Psoas muscle (tissue), 7 donors: ENCODE measurements at regions not wholly inside any gene's neighbourhood (a gene's known extent, or its start where the extent isn't known, plus 50 kb on each side); places are given as distances from the start of the nearest gene placed in this dataset.

Source experiments
- ATAC-seq, 4 donors: fragments of 200-7000 bp; cut with Tn5 transposase; one replicate each; pipeline ENCODE4 v1.9.1; 2020; ENCODE audit warnings: moderate library complexity in 3 of 4, mild to moderate bottlenecking in 2 of 4
- DNase-seq, 2 donors: peaks; one replicate each; pipeline ENCODE4 v3.0.0-alpha.2; 2020
- H3K27ac ChIP-seq: fragments of 200-600 bp; one replicate; pipeline ENCODE4 v1.8.0; 2022
- H3K27me3 ChIP-seq, 3 donors: fragments of 200-600 bp in 1 of 3; one replicate each; pipeline versions ENCODE4 v1.6.1 to v1.8.0; 2013 to 2022; ENCODE audit warnings: low read length in 2 of 3, mild to moderate bottlenecking in 2 of 3, moderate library complexity in 1 of 3; ENCODE audit not compliant: insufficient read depth in 3 of 3
- H3K36me3 ChIP-seq, 2 donors: fragments of 200-600 bp in 1 of 2; one replicate each; pipeline versions ENCODE4 v1.6.1 to v1.8.0; 2013 to 2022; ENCODE audit warnings: low read depth in 1 of 2, mild to moderate bottlenecking in 1 of 2, moderate library complexity in 1 of 2; ENCODE audit not compliant: insufficient read depth in 1 of 2
- H3K4me1 ChIP-seq: fragments of 200-600 bp; one replicate; pipeline ENCODE4 v1.8.0; 2022
- H3K4me3 ChIP-seq: fragments of 200-600 bp; one replicate; pipeline ENCODE4 v1.8.0; 2022; ENCODE audit warnings: mild to moderate bottlenecking
- H3K9me3 ChIP-seq: fragments of 200-600 bp; one replicate; pipeline ENCODE4 v1.8.0; 2022
- WGBS, 3 donors: extraction: QIAGEN DNeasy Blood & Tissue Kit; methylation state at CpG; one replicate each; pipeline versions ENCODE4 v1.1.6 to v1.1.7; 2013; 5-methylcytosine and 5-hydroxymethylcytosine counted together
- intact Hi-C, 2 donors: fragments of 100-400 bp; cut with DNase I; formaldehyde crosslinking; loops; one replicate each; pipeline versions ENCODE4 v1.11.0 to v1.14.2; 2022
- TF ChIP-seq, protein P1 (sequence below): fragments of 200-600 bp; IDR thresholded peaks from one replicate; pipeline ENCODE4 v1.8.0; 2022; ENCODE audit warnings: antibody characterized with exemption
- donor health status: healthy with polysubstance abuse.
- donor health status: DM: no; HTN: no; CAD: no; lungs with moderate emphysema.
- donor health status: Bipolar disorder and iron deficiency.
- donor health status: healthy.
- donor health status: DM: yes; HTN: yes; CAD: no.
- donor health status: DM: no; HTN: no; CAD: no.
- donor health status: DM: yes; HTN: yes; CAD: no.

DNA sequence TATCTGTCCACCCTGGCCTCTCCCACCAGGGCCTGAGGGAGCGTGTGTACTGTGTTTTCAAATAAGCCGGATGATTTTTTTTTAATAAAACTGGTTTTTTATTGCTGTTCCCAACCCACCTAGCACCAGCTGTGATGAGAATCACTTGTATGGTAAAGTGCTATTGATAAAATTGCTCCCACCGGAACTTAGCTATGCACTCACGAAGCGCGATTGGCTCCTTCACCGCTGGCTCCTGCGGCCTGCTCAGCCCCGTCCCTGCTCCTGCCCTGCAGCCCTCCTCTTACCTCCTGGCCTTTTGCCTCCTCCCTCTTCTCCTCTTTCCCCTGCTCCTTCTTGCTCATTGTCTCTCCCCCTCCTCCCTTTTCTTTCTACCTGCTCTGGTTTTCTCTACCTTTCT is 183.7 kb downstream of the TLE3 start:
- H3K4me1 ChIP-seq = no peaks in the 10 kb centered on the region
- TF ChIP-seq, protein P1, sequence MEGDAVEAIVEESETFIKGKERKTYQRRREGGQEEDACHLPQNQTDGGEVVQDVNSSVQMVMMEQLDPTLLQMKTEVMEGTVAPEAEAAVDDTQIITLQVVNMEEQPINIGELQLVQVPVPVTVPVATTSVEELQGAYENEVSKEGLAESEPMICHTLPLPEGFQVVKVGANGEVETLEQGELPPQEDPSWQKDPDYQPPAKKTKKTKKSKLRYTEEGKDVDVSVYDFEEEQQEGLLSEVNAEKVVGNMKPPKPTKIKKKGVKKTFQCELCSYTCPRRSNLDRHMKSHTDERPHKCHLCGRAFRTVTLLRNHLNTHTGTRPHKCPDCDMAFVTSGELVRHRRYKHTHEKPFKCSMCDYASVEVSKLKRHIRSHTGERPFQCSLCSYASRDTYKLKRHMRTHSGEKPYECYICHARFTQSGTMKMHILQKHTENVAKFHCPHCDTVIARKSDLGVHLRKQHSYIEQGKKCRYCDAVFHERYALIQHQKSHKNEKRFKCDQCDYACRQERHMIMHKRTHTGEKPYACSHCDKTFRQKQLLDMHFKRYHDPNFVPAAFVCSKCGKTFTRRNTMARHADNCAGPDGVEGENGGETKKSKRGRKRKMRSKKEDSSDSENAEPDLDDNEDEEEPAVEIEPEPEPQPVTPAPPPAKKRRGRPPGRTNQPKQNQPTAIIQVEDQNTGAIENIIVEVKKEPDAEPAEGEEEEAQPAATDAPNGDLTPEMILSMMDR = no peak
- H3K27ac ChIP-seq = no peak overlapping the region
- DNase-seq (no peak), ATAC-seq (no peak)
- H3K36me3 ChIP-seq = no peaks in the 10 kb centered on the region
- no peaks in the 10 kb centered on the region for H3K9me3 ChIP-seq
- 81 to 85% (median 82%) methylated on average over 9 of the region's 9 CpGs for WGBS, 3 donors
- intact Hi-C loops = no loop called here
- no peak overlapping the region for H3K4me3 ChIP-seq
- H3K27me3 ChIP-seq = no peaks in the 10 kb centered on the region

DNA sequence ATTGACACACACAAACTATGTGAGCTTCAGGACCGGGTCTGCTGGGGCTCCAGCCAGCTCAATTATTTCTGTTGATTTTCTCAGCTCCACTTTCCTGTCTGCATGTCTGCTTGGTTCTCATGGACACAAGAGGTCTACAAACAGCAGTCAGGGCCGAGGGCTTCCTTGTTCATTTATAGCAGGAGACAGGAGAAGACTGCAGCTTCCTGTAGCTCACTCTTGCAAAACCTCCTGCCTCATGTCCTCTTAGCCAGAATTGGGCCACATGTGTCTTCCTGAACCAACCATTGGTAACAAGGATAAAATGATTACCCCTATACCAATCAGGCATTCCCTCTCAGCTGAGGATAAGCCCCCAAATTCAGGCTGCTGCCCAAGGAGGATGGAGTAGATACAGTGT is 182.8 kb downstream of the TLE3 start:
- H3K27me3 ChIP-seq = no peaks in the 10 kb centered on the region
- H3K4me3 ChIP-seq = no peak overlapping the region
- no peak for ATAC-seq
- H3K4me1 ChIP-seq = no peaks in the 10 kb centered on the region
- no peak overlapping the region for H3K27ac ChIP-seq
- intact Hi-C loops = no loop called here
- no peaks in the 10 kb centered on the region for H3K36me3 ChIP-seq
- 51 to 57% (median 54%) methylated on average over 2 of the region's 2 CpGs for WGBS, 3 donors
- no peak for DNase-seq
- TF ChIP-seq, protein P1 = no peak
- no peaks in the 10 kb centered on the region for H3K9me3 ChIP-seq

DNA sequence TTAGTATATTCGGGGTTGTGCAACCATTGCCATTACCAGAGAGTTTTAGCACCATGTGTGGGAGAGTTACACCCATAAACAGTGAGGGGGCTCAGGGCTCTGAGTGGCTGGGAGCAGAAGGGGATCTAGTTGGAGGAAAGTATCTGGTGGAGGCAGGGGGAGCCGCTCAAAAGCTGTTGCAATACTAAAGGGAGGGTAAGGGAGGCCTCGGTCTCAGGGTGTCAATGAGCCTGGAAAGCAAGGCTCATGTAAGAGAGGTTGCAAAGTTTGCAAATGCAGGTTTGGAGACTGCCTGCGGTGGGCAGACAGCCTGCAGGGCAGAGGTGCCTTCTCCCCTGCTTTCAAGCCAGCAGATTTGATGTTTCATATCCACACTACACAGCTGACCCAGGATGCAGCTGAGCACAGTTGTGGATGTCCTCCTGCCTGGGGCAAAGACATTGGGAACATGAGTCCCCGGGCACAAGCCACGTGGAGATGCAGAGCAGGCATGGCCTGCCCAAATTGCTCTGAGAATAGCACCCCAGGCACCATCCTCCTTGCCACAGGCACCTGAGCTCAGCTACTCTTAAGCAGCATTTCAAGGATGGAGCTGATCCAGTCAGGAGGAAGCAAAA is 181.4 kb downstream of the TLE3 start:
- Histone ChIP-seq H3K27ac (no peak overlapping the region), H3K36me3 (no peaks in the 10 kb centered on the region), H3K27me3 (no peaks in the 10 kb centered on the region), H3K4me1 (no peaks in the 10 kb centered on the region), H3K9me3 (no peaks in the 10 kb centered on the region), H3K4me3 (no peak overlapping the region)
- WGBS, 3 donors = 38 to 59% (median 38%) methylated on average over 6 of the region's 6 CpGs
- TF ChIP-seq, protein P1 = no peak
- intact Hi-C loops = no loop called here
- DNase-seq (no peak), ATAC-seq (peak in 2 of 4 donors; percentile 52 to 69)

DNA sequence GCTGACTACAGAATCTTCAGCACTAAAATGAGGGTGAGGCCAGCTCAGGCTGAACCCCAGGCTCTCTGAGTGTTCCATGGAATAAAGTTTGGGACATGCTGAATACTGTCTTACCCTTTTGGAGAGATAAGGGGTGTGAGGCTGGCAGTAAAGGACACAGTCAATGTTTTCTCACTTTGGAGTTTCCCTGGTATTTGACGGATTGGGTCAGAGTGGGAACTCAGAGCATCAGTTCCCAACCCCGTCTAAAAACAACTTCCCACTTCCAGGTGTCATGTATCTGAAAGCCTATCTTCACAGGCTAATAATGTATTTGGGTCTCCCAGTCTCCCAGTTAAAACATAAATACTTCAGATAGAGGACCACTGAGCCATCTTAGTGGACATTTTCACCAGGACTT is 180.7 kb downstream of the TLE3 start:
- Histone ChIP-seq H3K4me1 (no peaks in the 10 kb centered on the region), H3K27ac (no peak overlapping the region), H3K4me3 (no peak overlapping the region), H3K9me3 (no peaks in the 10 kb centered on the region), H3K36me3 (no peaks in the 10 kb centered on the region), H3K27me3 (no peaks in the 10 kb centered on the region)
- ATAC-seq (no peak), DNase-seq (no peak)
- TF ChIP-seq, protein P1 = no peak
- intact Hi-C loops = no loop called here
- WGBS, 3 donors = 45 to 84% (median 66%) methylated on average over 2 of the region's 2 CpGs

DNA sequence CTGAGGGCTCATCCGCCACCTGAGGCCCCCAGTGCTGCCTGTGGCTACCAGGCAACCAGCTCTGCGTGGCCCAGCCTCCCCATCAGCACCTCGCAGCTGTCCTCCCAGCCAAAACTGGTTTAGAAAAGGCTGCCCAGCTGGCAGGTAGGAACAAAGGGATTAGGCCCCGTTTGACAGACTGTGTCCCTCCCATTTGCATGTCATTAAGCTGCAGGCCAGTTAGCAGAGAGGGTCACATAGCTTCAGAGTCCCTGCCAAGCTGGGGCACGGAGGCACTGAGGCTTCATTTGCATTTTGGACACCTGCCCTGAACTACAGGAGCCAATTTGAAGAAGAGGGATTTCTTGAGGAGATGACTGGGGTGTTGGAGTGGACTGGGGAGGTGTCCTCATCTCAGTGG is 177.9 kb downstream of the TLE3 start:
- H3K4me1 ChIP-seq = no peaks in the 10 kb centered on the region
- no peak overlapping the region for H3K4me3 ChIP-seq
- no peak for ATAC-seq
- intact Hi-C loops = no loop called here
- TF ChIP-seq, protein P1 = no peak
- H3K27ac ChIP-seq = no peak overlapping the region
- 58 to 69% (median 61%) methylated on average over 5 of the region's 5 CpGs for WGBS, 3 donors
- H3K27me3 ChIP-seq = no peaks in the 10 kb centered on the region
- no peak for DNase-seq
- H3K36me3 ChIP-seq = no peaks in the 10 kb centered on the region
- H3K9me3 ChIP-seq = peaks cover 8% of the 10 kb centered on the region
